SK-N-SH (cell line): ENCODE measurements at regions not wholly inside any gene's neighbourhood (a gene's known extent, or its start where the extent isn't known, plus 50 kb on each side); places are given as distances from the start of the nearest gene placed in this dataset.

ENCODE experiments used
- CTCF ChIP-seq: fragments of 200-600 bp; sonication (generic); IDR thresholded peaks from 2 replicates; pipeline ENCODE4 v1.6.1; 2017; ENCODE audit warnings: antibody characterized with exemption, mild to moderate bottlenecking, moderate library complexity
- EP300 ChIP-seq, 2 experiments: IDR thresholded peaks; 2 replicates each; pipeline versions ENCODE4 v1.4.0 to v1.6.1; 2012; ENCODE audit warnings: borderline replicate concordance in 1 of 2, low read depth in 1 of 2, low read length in 1 of 2
- POLR2AphosphoS5 ChIP-seq: IDR thresholded peaks from 2 replicates; pipeline ENCODE4 v1.6.1; 2012; ENCODE audit warnings: low read depth, low read length
- RCOR1 ChIP-seq: fragments of 150-350 bp; IDR thresholded peaks from 2 replicates; pipeline ENCODE4 v1.6.1; 2017; ENCODE audit warnings: antibody characterized with exemption, low read length
- SIN3A ChIP-seq: IDR thresholded peaks from 2 replicates; pipeline ENCODE4 v1.6.1; 2012; ENCODE audit warnings: low read depth, mild to moderate bottlenecking, low read length, moderate library complexity, borderline replicate concordance
- SMC3 ChIP-seq: IDR thresholded peaks from 2 replicates; pipeline ENCODE4 v1.6.1; 2012; ENCODE audit warnings: low read depth, low read length, improper control_type of control experiment
- TAF1 ChIP-seq: IDR thresholded peaks from 2 replicates; pipeline ENCODE4 v1.6.1; 2012; ENCODE audit warnings: low read depth, mild to moderate bottlenecking, low read length, moderate library complexity, borderline replicate concordance
- TF ChIP-seq, protein P1 (sequence below): IDR thresholded peaks from 2 replicates; pipeline ENCODE4 v1.4.0; 2012; ENCODE audit warnings: low read depth

DNA sequence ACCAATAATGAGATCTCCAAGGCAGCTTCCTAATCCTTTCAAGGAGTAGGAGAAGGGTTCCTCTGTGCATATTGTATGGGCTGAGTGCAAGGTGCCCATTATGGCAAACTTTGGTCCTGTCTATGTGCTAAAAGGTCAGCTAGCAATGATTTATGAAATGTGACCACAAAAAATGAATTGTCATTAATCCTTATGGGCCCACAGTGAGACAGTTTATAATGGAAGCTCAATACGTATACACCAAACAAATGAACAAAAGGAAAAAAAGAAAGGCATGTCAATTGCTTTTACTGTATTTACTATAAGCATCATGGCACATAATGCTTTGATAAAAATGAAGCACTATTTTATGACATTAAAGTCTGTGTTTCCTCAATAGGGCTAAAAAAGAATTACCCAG, 54.5 kb downstream of the ELAPOR2 start:
- TF ChIP-seq CTCF (no peak), SIN3A (no peak), POLR2AphosphoS5 (no peak), RCOR1 (no peak), EP300 (IDR thresholded peaks at IDR 0.05; ENCODE audit: borderline replicate concordance in 1 of 2, low read depth in 1 of 2, low read length in 1 of 2) (no peak), SMC3 (no peak), TAF1 (no peak)
- TF ChIP-seq, protein P1, sequence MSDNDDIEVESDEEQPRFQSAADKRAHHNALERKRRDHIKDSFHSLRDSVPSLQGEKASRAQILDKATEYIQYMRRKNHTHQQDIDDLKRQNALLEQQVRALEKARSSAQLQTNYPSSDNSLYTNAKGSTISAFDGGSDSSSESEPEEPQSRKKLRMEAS: no peak
